Uterus (tissue), 2 donors: ENCODE measurements at regions not wholly inside any gene's neighbourhood (a gene's known extent, or its start where the extent isn't known, plus 50 kb on each side); places are given as distances from the start of the nearest gene placed in this dataset.
"Not testable (repeated sequence)": the region's sequence is repeated elsewhere in the genome, so short reads cannot be mapped to it uniquely, and the experiment has no call there.

Source experiments
- POLR2A ChIP-seq, 2 donors: fragments of 450-650 bp; IDR thresholded peaks; one replicate each; pipeline ENCODE4 v1.6.1; 2016; ENCODE audit warnings: antibody characterized with exemption in 2 of 2, mild to moderate bottlenecking in 1 of 2, moderate library complexity in 1 of 2
- TF ChIP-seq, protein P1 (sequence below), 4 experiments: fragments of 200-600 bp in 2 of 4; fragments of 450-650 bp in 2 of 4; sonication (generic) in 2 of 4; IDR thresholded peaks; one replicate each; pipeline ENCODE4 v1.5.1; 2016 to 2019; ENCODE audit warnings: antibody characterized with exemption in 4 of 4, mild to moderate bottlenecking in 2 of 4, moderate library complexity in 1 of 4

- TF ChIP-seq, protein P1, sequence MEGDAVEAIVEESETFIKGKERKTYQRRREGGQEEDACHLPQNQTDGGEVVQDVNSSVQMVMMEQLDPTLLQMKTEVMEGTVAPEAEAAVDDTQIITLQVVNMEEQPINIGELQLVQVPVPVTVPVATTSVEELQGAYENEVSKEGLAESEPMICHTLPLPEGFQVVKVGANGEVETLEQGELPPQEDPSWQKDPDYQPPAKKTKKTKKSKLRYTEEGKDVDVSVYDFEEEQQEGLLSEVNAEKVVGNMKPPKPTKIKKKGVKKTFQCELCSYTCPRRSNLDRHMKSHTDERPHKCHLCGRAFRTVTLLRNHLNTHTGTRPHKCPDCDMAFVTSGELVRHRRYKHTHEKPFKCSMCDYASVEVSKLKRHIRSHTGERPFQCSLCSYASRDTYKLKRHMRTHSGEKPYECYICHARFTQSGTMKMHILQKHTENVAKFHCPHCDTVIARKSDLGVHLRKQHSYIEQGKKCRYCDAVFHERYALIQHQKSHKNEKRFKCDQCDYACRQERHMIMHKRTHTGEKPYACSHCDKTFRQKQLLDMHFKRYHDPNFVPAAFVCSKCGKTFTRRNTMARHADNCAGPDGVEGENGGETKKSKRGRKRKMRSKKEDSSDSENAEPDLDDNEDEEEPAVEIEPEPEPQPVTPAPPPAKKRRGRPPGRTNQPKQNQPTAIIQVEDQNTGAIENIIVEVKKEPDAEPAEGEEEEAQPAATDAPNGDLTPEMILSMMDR (IDR thresholded peaks at IDR 0.05): not testable (repeated sequence)
- not testable (repeated sequence) for TF ChIP-seq POLR2A (IDR thresholded peaks at IDR 0.05)
Measured at GRCh38 chr4:75126870-75127269, 194.0 kb downstream of the PARM1 start.
